Suprapubic skin (tissue), 4 donors: ENCODE measurements at regions not wholly inside any gene's neighbourhood (a gene's known extent, or its start where the extent isn't known, plus 50 kb on each side); places are given as distances from the start of the nearest gene placed in this dataset.

Source experiments
- DNase-seq, 2 donors: peaks; one replicate each; pipeline ENCODE4 v3.0.0-alpha.2; 2019; ENCODE audit warnings: low spot score in 2 of 2
- H3K27ac ChIP-seq: fragments of 200-600 bp; sonication (generic); one replicate; pipeline ENCODE4 v1.5.1; 2019
- H3K27me3 ChIP-seq: fragments of 200-600 bp; sonication (generic); one replicate; pipeline ENCODE4 v1.5.1; 2019
- H3K36me3 ChIP-seq: fragments of 200-600 bp; sonication (generic); one replicate; pipeline ENCODE4 v1.5.1; 2019
- H3K4me1 ChIP-seq: fragments of 200-600 bp; sonication (generic); one replicate; pipeline ENCODE4 v1.5.1; 2019
- H3K4me3 ChIP-seq: fragments of 200-600 bp; sonication (generic); one replicate; pipeline ENCODE4 v1.5.1; 2019; ENCODE audit warnings: mild to moderate bottlenecking
- H3K9me3 ChIP-seq: fragments of 200-600 bp; sonication (generic); one replicate; pipeline ENCODE4 v1.5.1; 2019
- EP300 ChIP-seq: sonication (generic); formaldehyde crosslinking; IDR thresholded peaks from one replicate; pipeline ENCODE4 v1.6.1; 2017; ENCODE audit warnings: antibody characterized with exemption
- POLR2A ChIP-seq, 2 donors: fragments of 450-650 bp; IDR thresholded peaks; one replicate each; pipeline ENCODE4 v1.6.1; 2017; ENCODE audit warnings: antibody characterized with exemption in 2 of 2, mild to moderate bottlenecking in 2 of 2, moderate library complexity in 2 of 2
- POLR2AphosphoS5 ChIP-seq, 3 donors: sonication (generic); formaldehyde crosslinking; IDR thresholded peaks; one replicate each; pipeline ENCODE4 v1.6.1; 2017; ENCODE audit warnings: antibody characterized with exemption in 3 of 3
- WGBS: methylation state at CpG from one replicate; pipeline ENCODE4 v1.1.5; 2018; 5-methylcytosine and 5-hydroxymethylcytosine counted together
- TF ChIP-seq, protein P1 (sequence below), 2 donors: fragments of 200-600 bp in 1 of 2; fragments of 450-650 bp in 1 of 2; sonication (generic) in 1 of 2; IDR thresholded peaks; one replicate each; pipeline ENCODE4 v1.5.1; 2016 to 2019; ENCODE audit warnings: antibody characterized with exemption in 2 of 2, mild to moderate bottlenecking in 1 of 2, moderate library complexity in 1 of 2

DNA sequence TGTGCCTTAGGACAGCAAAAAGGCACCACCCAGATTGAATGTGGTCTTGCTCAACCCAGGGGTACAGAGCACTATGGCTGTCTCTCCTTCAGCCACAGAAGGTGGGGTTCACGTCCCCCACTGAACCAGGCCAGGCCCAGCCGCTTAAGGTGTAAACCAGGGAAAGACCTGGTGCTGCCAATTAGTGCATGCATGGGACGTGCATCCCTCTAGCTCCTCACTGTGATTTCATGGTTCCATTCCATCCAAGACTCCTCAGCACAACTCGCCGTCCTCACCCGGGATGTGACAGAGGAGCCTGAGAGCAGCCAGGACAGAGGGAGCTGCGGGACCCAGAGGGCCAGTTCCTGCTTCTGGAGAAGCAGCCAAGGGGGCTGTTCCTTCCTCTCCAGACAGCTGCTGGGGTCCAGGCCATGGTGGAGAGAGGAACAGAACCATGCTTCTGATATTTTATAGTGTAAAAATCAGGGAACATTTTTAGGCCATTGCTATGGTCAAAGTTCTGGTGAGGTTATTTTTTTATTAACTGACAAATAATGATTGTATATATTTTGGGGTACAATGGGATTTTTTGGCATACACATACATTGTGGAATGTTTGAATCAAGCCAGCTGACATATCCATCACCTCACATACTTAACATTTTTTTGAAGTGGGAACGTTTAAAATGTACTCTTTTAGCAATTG lies 492.2 kb upstream of the B3GAT1 start:
- Histone ChIP-seq H3K27ac (no peak overlapping the region), H3K4me3 (no peak overlapping the region), H3K36me3 (no peaks in the 10 kb centered on the region), H3K4me1 (no peaks in the 10 kb centered on the region), H3K27me3 (peaks cover 16% of the 10 kb centered on the region), H3K9me3 (no peaks in the 10 kb centered on the region)
- TF ChIP-seq POLR2A (IDR thresholded peaks at IDR 0.05) (no peak), EP300 (no peak), POLR2AphosphoS5 (IDR thresholded peaks at IDR 0.05) (no peak)
- TF ChIP-seq, protein P1, sequence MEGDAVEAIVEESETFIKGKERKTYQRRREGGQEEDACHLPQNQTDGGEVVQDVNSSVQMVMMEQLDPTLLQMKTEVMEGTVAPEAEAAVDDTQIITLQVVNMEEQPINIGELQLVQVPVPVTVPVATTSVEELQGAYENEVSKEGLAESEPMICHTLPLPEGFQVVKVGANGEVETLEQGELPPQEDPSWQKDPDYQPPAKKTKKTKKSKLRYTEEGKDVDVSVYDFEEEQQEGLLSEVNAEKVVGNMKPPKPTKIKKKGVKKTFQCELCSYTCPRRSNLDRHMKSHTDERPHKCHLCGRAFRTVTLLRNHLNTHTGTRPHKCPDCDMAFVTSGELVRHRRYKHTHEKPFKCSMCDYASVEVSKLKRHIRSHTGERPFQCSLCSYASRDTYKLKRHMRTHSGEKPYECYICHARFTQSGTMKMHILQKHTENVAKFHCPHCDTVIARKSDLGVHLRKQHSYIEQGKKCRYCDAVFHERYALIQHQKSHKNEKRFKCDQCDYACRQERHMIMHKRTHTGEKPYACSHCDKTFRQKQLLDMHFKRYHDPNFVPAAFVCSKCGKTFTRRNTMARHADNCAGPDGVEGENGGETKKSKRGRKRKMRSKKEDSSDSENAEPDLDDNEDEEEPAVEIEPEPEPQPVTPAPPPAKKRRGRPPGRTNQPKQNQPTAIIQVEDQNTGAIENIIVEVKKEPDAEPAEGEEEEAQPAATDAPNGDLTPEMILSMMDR (IDR thresholded peaks at IDR 0.05): no peak
- 75% methylated on average over 5 of the region's 8 CpGs for WGBS
- no peak for DNase-seq

DNA sequence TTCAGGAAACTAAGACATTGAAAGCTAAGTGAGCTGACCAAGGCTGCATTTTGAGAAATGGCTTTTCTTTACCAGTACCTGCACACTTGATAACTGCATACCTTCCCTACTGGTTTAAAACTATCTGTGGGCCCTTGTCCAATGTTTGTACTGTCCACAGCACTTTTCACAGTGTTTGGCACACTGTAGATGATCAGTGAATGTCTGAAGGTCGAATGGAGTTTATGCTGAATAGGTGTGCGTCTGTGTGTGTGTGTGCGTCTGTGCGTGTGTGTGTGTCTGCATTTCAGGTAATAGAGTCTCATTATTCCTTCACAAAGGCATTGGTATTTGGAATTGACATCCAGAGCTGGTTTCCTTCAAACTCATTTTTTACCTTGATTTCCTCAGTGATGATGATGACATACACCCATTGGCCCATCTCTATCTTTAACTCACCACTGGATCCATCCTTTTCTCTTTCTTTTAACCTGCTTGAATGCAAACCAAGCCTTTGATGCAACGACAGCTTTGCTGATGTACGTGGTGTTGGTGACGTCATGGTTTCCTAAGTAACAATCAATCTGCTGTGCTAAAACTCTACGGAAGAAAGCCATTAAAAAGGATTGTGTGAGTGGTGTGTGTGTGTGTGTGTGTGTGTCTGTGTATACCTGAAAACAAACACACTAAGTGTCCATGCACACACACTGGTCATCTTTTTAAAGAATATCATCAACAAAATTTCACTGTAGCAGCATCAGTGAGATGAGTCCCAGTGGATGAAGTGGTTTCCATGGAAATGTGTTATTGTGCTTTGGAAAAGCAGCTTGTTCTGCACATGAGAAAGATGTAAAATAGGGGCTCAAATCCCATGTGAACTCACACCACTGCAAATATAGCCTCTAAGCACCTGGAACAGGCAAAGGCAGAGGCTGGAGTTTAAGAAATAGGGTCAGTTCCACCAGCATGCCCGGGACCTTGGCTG lies 490.2 kb upstream of the B3GAT1 start:
- Histone ChIP-seq H3K9me3 (no peaks in the 10 kb centered on the region), H3K4me1 (no peaks in the 10 kb centered on the region), H3K4me3 (no peak overlapping the region), H3K36me3 (no peaks in the 10 kb centered on the region), H3K27ac (no peak overlapping the region), H3K27me3 (peaks cover 16% of the 10 kb centered on the region)
- TF ChIP-seq, protein P1 (IDR thresholded peaks at IDR 0.05): no peak
- TF ChIP-seq EP300 (no peak), POLR2A (IDR thresholded peaks at IDR 0.05) (no peak), POLR2AphosphoS5 (IDR thresholded peaks at IDR 0.05) (no peak)
- no peak for DNase-seq
- WGBS: 84% methylated on average over 9 of the region's 9 CpGs

DNA sequence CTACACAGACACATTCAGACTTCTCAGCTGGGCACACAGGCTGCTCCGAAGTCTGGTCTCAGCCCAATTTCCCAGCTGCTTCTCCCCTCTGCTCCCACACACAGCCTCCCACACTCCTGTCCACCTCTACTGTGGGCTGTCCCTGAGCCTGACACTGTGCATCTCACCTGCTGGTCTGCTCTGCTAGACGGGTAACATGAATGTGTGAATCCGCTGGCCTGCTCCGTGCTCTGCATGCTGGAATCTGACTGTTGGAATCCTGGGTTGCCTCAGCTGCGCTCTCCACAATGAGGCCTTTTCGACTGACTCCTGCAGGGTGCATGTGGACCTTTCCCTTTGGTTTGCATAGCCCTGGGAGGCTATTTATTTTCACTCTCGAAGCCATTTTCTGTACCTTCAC lies 489.5 kb upstream of the B3GAT1 start:
- H3K4me1 ChIP-seq: no peaks in the 10 kb centered on the region
- no peak overlapping the region for H3K4me3 ChIP-seq
- no peak overlapping the region for H3K27ac ChIP-seq
- no peaks in the 10 kb centered on the region for H3K36me3 ChIP-seq
- WGBS: 79% methylated on average over 7 of the region's 7 CpGs
- H3K27me3 ChIP-seq: peaks cover 11% of the 10 kb centered on the region
- DNase-seq: no peak
- H3K9me3 ChIP-seq: no peaks in the 10 kb centered on the region
- TF ChIP-seq EP300 (no peak), POLR2A (IDR thresholded peaks at IDR 0.05) (no peak), POLR2AphosphoS5 (IDR thresholded peaks at IDR 0.05) (no peak)
- TF ChIP-seq, protein P1 (IDR thresholded peaks at IDR 0.05): no peak

DNA sequence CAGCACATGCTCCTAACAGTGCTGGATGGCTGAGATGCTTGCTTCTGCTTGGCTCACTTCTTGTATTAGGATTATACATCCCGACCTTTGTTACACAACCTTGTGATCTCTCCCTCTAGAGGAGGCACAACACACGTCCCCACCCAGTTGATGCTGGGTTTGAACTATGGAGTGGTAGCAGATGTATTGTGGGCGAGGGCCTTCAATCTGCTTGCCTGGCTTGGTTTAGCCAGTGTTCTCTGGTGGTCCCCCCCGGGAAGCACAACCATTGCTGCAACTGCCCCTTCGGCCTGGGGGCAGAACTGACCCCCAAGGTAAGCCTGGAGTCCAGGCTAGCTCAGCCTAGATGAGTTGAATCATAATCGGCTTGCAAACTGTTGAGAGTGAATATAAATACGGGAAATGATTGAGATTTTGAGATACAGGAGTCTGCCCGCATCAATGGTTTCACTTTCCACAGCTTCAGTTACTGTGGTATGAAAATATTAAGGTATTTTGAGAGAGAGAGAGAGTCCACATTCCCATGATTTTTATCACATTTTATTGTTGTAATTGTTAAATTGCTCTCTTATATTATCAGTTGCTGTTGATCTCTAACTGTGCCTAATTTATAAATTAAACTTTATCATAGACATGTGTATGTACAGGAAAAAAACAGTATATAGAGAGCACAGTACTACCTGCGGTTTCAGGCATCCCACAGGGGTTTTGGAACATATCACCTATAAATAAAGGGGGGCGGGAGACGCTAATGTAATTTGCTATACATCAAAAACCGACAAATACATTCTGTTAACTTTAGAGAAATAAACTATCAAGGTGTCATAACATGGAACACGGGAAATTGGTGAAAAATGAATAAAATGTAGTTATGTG lies 482.0 kb upstream of the B3GAT1 start:
- 77% methylated on average over 13 of the region's 13 CpGs for WGBS
- H3K27me3 ChIP-seq: no peaks in the 10 kb centered on the region

More for the DNA sequence above, 482.0 kb upstream of the B3GAT1 start:
- no peaks in the 10 kb centered on the region for H3K9me3 ChIP-seq
- TF ChIP-seq, protein P1 (IDR thresholded peaks at IDR 0.05): no peak
- TF ChIP-seq POLR2A (IDR thresholded peaks at IDR 0.05) (no peak), POLR2AphosphoS5 (IDR thresholded peaks at IDR 0.05) (no peak), EP300 (no peak)
- no peaks in the 10 kb centered on the region for H3K4me1 ChIP-seq
- H3K4me3 ChIP-seq: no peak overlapping the region
- no peak for DNase-seq
- no peak overlapping the region for H3K27ac ChIP-seq
- no peaks in the 10 kb centered on the region for H3K36me3 ChIP-seq
